Sigmoid colon (tissue), 4 donors: ENCODE measurements at regions not wholly inside any gene's neighbourhood (a gene's known extent, or its start where the extent isn't known, plus 50 kb on each side); places are given as distances from the start of the nearest gene placed in this dataset.
"Not testable (repeated sequence)": the region's sequence is repeated elsewhere in the genome, so short reads cannot be mapped to it uniquely, and the experiment has no call there.

Experiments used
- CTCF ChIP-seq, 4 experiments: fragments of 450-650 bp in 3 of 4; fragments of 200-600 bp in 1 of 4; IDR thresholded peaks; one replicate each; pipeline ENCODE4 v1.5.1; 2016 to 2019; ENCODE audit warnings: antibody characterized with exemption in 4 of 4, mild to moderate bottlenecking in 3 of 4, moderate library complexity in 2 of 4
- POLR2A ChIP-seq, 2 donors: fragments of 450-650 bp; IDR thresholded peaks; one replicate each; pipeline ENCODE4 v1.6.1; 2016; ENCODE audit warnings: antibody characterized with exemption in 2 of 2, mild to moderate bottlenecking in 2 of 2, moderate library complexity in 2 of 2
- POLR2AphosphoS5 ChIP-seq, 4 donors: sonication (generic); formaldehyde crosslinking; IDR thresholded peaks; one replicate each; pipeline ENCODE4 v1.6.1; 2017; ENCODE audit warnings: antibody characterized with exemption in 4 of 4

- not testable (repeated sequence) for TF ChIP-seq CTCF, POLR2A, POLR2AphosphoS5 (IDR thresholded peaks at IDR 0.05)
These were observed 140.2 kb upstream of the SLC35F3 start for GRCh38 chr1:233764304-233764703.
